Stimulated activated naive CD8-positive, alpha-beta T cell treated with anti-CD3 and anti-CD28 coated beads, Interleukin-15, amount 100 ng/mL, for 72 hours (primary cell): ENCODE measurements at regions not wholly inside any gene's neighbourhood (a gene's known extent, or its start where the extent isn't known, plus 50 kb on each side); places are given as distances from the start of the nearest gene placed in this dataset.
"Not testable (repeated sequence)": the region's sequence is repeated elsewhere in the genome, so short reads cannot be mapped to it uniquely, and the experiment has no call there.

Experiments
- ATAC-seq: fragments of 150-1000 bp; cut with Tn5 transposase; 2 replicates; pipeline ENCODE4 v1.10.0; 2021; ENCODE audit warnings: mild to moderate bottlenecking, moderate library complexity
- DNase-seq, 2 donors: peaks; one replicate each; pipeline ENCODE4 v3.0.0; 2021 to 2022
- H3K27ac Mint-ChIP-seq, 2 donors: one replicate each; pipeline ENCODE4 v1.8.0; 2022; ENCODE audit warnings: mild to moderate bottlenecking in 2 of 2, mixed read lengths in 2 of 2, moderate library complexity in 2 of 2
- H3K27me3 Mint-ChIP-seq: one replicate; pipeline ENCODE4 v1.8.0; 2022; ENCODE audit warnings: mixed read lengths
- H3K4me1 Mint-ChIP-seq: one replicate; pipeline ENCODE4 v1.8.0; 2022; ENCODE audit warnings: mild to moderate bottlenecking, mixed read lengths
- H3K4me3 Mint-ChIP-seq, 2 donors: one replicate each; pipeline ENCODE4 v1.8.0; 2022; ENCODE audit warnings: mild to moderate bottlenecking in 2 of 2, mixed read lengths in 2 of 2, moderate library complexity in 1 of 2
- H3K9me3 Mint-ChIP-seq, 2 donors: one replicate each; pipeline ENCODE4 v1.8.0; 2022; ENCODE audit warnings: mixed read lengths in 2 of 2

DNA sequence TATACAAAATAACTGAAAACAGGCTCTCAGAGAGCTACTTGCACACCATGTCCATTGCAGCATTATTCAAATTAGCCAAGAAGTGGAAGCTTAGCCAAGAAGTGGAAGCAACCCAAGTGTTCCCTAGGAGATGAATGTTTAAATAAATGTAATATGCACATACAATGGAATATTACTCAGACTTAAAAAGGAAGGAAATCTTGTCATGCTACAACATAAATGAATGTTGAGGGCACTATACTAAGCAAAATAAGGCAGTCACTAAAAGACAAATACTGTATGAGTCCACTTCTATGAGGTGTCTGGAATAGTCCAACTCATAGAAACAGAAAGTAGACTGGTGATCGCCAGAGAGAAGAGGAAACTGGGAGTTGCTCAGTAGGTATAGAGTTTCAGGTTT, 438.1 kb downstream of the MAT2B start:
- ATAC-seq (no peak), DNase-seq (no peak)
- Mint-ChIP-seq H3K27ac (no peak overlapping the region), H3K27me3 (no peaks in the 10 kb centered on the region), H3K9me3 (peaks cover 0 to 11% of the 10 kb centered on the region in 2 donors), H3K4me1 (no peaks in the 10 kb centered on the region), H3K4me3 (no peak overlapping the region)

- no peaks in the 10 kb centered on the region for H3K4me1 Mint-ChIP-seq
- H3K27ac Mint-ChIP-seq, result no peak overlapping the region
- H3K27me3 Mint-ChIP-seq, result no peaks in the 10 kb centered on the region
- DNase-seq (no peak), ATAC-seq (no peak)
- H3K9me3 Mint-ChIP-seq, result peaks cover 0 to 20% of the 10 kb centered on the region in 2 donors
- H3K4me3 Mint-ChIP-seq, result no peak overlapping the region
Observed at GRCh38 chr5:163944738-163945137, 439.3 kb downstream of the MAT2B start.

- peak; percentile 26 for ATAC-seq
- no peaks in the 10 kb centered on the region for H3K27me3 Mint-ChIP-seq
- DNase-seq, result no peak
- no peak overlapping the region for H3K4me3 Mint-ChIP-seq
- H3K4me1 Mint-ChIP-seq, result no peaks in the 10 kb centered on the region
- peaks cover 4 to 20% of the 10 kb centered on the region in 2 donors for H3K9me3 Mint-ChIP-seq
- peak overlapping the region in 1 of 2 donors; percentile 13 for H3K27ac Mint-ChIP-seq
Observed at GRCh38 chr5:163947848-163948666, 442.6 kb downstream of the MAT2B start.

GRCh38 chr5:163950248-163950647, 444.8 kb downstream of the MAT2B start:
- H3K9me3 Mint-ChIP-seq, result peaks cover 4 to 20% of the 10 kb centered on the region in 2 donors
- ATAC-seq (no peak), DNase-seq (no peak)
- no peak overlapping the region for H3K4me3 Mint-ChIP-seq
- H3K27me3 Mint-ChIP-seq, result no peaks in the 10 kb centered on the region
- H3K4me1 Mint-ChIP-seq, result no peaks in the 10 kb centered on the region
- no peak overlapping the region for H3K27ac Mint-ChIP-seq

DNA sequence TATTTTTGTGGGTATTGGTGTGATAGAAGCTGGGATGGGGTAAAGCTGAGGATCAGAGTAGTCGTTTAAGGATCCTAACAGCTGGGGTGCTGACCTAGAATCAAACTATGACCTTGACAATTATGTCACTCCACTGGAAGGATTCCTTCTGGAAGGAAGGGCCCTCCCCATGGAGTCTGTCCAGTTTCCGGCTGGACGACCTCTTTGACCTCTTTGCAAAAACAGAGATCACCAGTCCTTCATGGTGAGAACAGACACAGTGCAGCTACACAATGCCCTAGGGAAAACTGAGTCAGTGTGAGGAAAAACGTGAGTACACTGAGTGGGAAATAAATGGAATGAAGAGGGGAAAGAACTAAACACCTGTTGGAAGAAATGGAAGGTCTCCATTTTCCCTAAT, 445.6 kb downstream of the MAT2B start:
- no peak overlapping the region for H3K27ac Mint-ChIP-seq
- no peak for DNase-seq
- H3K4me3 Mint-ChIP-seq, result no peak overlapping the region
- H3K27me3 Mint-ChIP-seq, result no peaks in the 10 kb centered on the region
- H3K9me3 Mint-ChIP-seq, result peaks cover 4 to 20% of the 10 kb centered on the region in 2 donors
- H3K4me1 Mint-ChIP-seq, result no peaks in the 10 kb centered on the region
- no peak for ATAC-seq

DNA sequence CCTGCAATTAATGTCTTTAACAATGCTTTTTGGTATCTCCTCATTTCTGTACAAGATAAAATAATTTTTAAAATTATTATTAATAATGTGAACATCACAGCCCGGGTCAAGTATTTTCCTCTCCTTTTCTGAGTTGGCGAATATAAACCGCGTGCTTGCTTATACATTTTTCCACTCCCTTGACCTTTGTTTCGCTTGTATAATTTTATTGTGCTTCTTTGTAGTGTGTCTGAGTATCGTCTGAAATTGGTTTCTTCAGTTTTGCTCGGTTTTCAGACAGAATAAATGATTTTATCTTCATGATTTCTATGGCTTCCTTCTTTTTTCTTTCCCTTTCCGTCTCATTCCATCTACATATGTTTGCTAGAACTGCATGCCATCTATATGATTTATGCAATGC, 448.5 kb downstream of the MAT2B start:
- no peak overlapping the region for H3K27ac Mint-ChIP-seq
- DNase-seq, result no peak

DNA sequence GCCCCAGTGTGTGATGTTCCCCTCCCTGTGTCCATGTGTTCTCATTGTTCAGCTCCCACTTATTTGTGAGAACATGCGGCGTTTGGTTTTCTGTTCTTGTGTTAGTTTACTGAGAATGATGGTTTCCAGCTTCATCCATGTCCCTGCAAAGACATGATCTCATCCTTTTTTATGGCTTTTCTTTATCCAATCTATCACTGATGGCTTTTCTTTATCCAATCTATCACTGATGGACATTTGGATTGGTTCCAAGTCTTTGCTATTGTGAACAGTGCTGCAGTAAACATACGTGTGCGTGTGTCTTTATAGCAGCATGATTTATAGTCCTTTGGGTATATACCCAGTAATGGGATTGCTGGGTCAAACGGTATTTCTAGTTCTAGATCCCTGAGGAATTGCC, 455.8 kb downstream of the MAT2B start:
- not testable (repeated sequence) for H3K27me3 Mint-ChIP-seq, DNase-seq, H3K4me3 Mint-ChIP-seq, H3K27ac Mint-ChIP-seq, ATAC-seq, H3K9me3 Mint-ChIP-seq, H3K4me1 Mint-ChIP-seq

More for the DNA sequence above, 448.5 kb downstream of the MAT2B start:
- ATAC-seq, result no peak
- H3K4me1 Mint-ChIP-seq, result no peaks in the 10 kb centered on the region
- no peaks in the 10 kb centered on the region for H3K27me3 Mint-ChIP-seq
- H3K4me3 Mint-ChIP-seq, result no peak overlapping the region
- H3K9me3 Mint-ChIP-seq, result peaks cover 11 to 14% of the 10 kb centered on the region in 2 donors

- ATAC-seq (no peak), DNase-seq (no peak)
- Mint-ChIP-seq H3K9me3 (no peaks in the 10 kb centered on the region), H3K4me1 (no peaks in the 10 kb centered on the region), H3K27me3 (no peaks in the 10 kb centered on the region), H3K27ac (no peak overlapping the region), H3K4me3 (no peak overlapping the region)
Observed at GRCh38 chr5:163963881-163964280, 458.5 kb downstream of the MAT2B start.

DNA sequence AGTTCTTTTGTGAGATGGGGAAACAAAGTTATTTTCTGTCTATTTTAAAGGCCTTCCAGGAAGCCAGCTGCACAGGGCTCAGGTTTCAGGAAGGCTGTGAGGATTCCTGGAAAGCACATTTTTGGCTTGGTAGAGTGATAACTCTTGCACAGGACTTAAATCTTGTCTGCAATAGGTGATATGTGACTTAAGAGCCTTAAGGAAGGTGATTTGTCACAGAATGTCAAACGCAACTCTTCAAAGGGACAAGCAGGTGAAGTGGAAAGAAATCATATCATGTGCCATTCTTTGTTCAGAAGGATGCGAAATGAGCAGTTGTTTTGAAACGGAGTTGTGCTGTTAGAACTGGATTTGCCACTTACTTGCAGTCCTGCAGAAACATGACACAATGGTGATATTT, 459.3 kb downstream of the MAT2B start:
- no peaks in the 10 kb centered on the region for H3K9me3 Mint-ChIP-seq
- H3K4me3 Mint-ChIP-seq, result no peak overlapping the region
- no peaks in the 10 kb centered on the region for H3K4me1 Mint-ChIP-seq
- no peak for DNase-seq
- H3K27me3 Mint-ChIP-seq, result no peaks in the 10 kb centered on the region
- no peak for ATAC-seq
- H3K27ac Mint-ChIP-seq, result no peak overlapping the region

DNA sequence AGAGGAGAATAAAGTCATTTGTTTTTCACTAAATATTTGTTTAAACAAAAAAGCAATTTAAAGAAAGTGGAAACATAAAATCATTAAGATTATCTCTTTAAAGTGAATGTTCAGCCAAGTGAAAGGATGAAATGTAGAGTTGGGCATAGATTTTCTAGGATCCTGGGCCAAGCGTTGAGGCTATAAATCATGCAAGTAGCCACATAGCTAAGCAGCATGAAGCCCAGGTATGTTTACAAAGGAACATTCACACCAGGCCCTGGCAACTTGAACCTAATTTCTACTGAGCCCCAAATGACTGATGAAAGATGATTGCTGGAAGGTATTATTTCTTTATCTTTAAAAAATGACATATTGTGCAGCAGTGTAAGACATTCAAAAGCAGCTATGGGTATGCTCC, 461.8 kb downstream of the MAT2B start:
- Mint-ChIP-seq H3K4me1 (no peaks in the 10 kb centered on the region), H3K27me3 (no peaks in the 10 kb centered on the region), H3K27ac (no peak overlapping the region), H3K4me3 (no peak overlapping the region), H3K9me3 (no peaks in the 10 kb centered on the region)
- ATAC-seq (no peak), DNase-seq (no peak)

DNA sequence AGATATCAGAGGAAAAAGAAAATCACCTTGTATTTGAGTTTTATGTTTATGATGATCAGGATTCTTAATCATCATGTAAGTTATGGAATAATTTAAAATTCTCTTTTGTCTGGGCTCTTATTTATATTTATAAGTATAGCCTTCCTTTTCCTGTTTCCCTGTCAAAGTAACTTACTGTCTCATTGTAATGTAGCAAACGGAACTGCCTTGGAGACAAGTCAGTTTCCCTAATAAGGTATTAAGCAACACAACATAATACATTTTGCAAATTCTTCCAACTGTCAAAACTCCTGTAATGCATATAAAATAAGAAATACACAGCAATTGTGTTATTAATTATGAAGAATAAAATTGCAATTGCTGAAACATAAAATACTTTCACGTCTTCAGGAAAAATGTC, 463.2 kb downstream of the MAT2B start:
- Mint-ChIP-seq H3K9me3 (no peaks in the 10 kb centered on the region), H3K27me3 (no peaks in the 10 kb centered on the region), H3K4me3 (no peak overlapping the region), H3K27ac (no peak overlapping the region), H3K4me1 (no peaks in the 10 kb centered on the region)
- ATAC-seq (no peak), DNase-seq (no peak)

GRCh38 chr5:163976696-163977095, 471.3 kb downstream of the MAT2B start:
- DNase-seq (no peak), ATAC-seq (no peak)
- H3K27me3 Mint-ChIP-seq, result no peaks in the 10 kb centered on the region
- no peak overlapping the region for H3K27ac Mint-ChIP-seq
- H3K4me3 Mint-ChIP-seq, result no peak overlapping the region
- no peaks in the 10 kb centered on the region for H3K4me1 Mint-ChIP-seq
- no peaks in the 10 kb centered on the region for H3K9me3 Mint-ChIP-seq

- Mint-ChIP-seq H3K9me3 (peaks cover 0 to 6% of the 10 kb centered on the region in 2 donors), H3K27ac (no peak overlapping the region), H3K4me1 (no peaks in the 10 kb centered on the region), H3K27me3 (no peaks in the 10 kb centered on the region), H3K4me3 (no peak overlapping the region)
- DNase-seq (no peak), ATAC-seq (no peak)
Observed at GRCh38 chr5:163978897-163979296, 473.5 kb downstream of the MAT2B start.

- Mint-ChIP-seq H3K9me3 (peaks cover 3 to 7% of the 10 kb centered on the region in 2 donors), H3K27me3 (no peaks in the 10 kb centered on the region), H3K27ac (no peak overlapping the region), H3K4me1 (no peaks in the 10 kb centered on the region), H3K4me3 (no peak overlapping the region)
- DNase-seq (no peak), ATAC-seq (no peak)
Observed at GRCh38 chr5:163988566-163988965, 483.1 kb downstream of the MAT2B start.

DNA sequence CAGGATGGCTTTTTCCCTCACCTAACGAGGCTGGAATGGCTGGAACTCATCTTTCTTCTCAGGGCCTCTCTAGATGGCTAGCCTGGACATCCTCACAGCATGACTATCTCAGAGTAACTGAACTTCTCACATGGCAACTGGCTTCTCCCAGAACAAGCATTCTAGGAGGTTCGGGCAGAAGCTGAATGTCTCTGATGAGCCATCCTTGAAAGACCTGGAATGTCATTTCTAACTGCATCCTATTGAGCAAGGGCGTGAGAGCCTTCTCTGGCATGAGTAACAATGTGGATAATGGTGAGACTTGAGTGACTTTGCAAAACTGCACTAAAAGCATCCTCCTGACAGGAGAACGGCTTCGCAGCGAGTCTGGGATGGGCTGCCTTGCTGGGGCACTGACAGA, 487.7 kb downstream of the MAT2B start:
- H3K9me3 Mint-ChIP-seq, result no peaks in the 10 kb centered on the region
- H3K4me3 Mint-ChIP-seq, result no peak overlapping the region
- no peak for ATAC-seq

GRCh38 chr5:163995206-163995605, 489.8 kb downstream of the MAT2B start:
- Mint-ChIP-seq H3K4me1 (no peaks in the 10 kb centered on the region), H3K9me3 (no peaks in the 10 kb centered on the region), H3K27me3 (no peaks in the 10 kb centered on the region), H3K4me3 (no peak overlapping the region), H3K27ac (no peak overlapping the region)
- no peak for DNase-seq
- no peak for ATAC-seq

More for the DNA sequence above, 487.7 kb downstream of the MAT2B start:
- Mint-ChIP-seq H3K27me3 (no peaks in the 10 kb centered on the region), H3K4me1 (no peaks in the 10 kb centered on the region), H3K27ac (no peak overlapping the region)
- no peak for DNase-seq

DNA sequence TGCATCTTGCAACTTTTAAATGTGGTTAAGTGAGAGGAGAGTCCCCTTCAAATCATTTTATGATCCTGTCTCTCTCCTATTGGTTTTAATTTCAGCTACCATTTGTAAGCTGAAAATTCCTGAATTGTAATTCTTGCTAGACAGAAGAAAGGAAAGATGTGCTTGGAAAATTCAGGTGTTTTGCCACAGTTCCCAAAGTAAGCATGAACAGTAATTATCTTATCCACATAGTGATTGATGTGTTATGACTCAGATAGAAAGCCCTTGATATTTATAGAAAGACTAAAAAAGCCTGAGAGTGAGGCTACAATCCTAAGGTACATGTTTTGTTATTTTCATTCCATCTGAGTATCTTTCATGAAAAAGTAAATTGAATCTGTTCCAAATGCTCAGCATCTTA, 492.5 kb downstream of the MAT2B start:
- H3K4me3 Mint-ChIP-seq, result no peak overlapping the region
- no peaks in the 10 kb centered on the region for H3K4me1 Mint-ChIP-seq
- no peak for DNase-seq
- H3K27me3 Mint-ChIP-seq, result no peaks in the 10 kb centered on the region
- no peaks in the 10 kb centered on the region for H3K9me3 Mint-ChIP-seq
- H3K27ac Mint-ChIP-seq, result no peak overlapping the region
- no peak for ATAC-seq
